HCT116 (cell line): ENCODE measurements at regions not wholly inside any gene's neighbourhood (a gene's known extent, or its start where the extent isn't known, plus 50 kb on each side); places are given as distances from the start of the nearest gene placed in this dataset.

Experiments
- ATAC-seq: fragments of 200-7000 bp; cut with Tn5 transposase; 2 replicates; pipeline ENCODE4 v1.9.1; 2020; ENCODE audit warnings: mild to moderate bottlenecking, moderate library complexity
- BruUV-seq: library from RNA; stranded (reverse); fragments of 400-500 nt; replicated peaks from 2 replicates; lab custom pipeline; 2021; lab: Mats Ljungman, UMichigan
- CTCF ChIA-PET: fragments of 300-600 bp; sonication (Branson Sonifier 250); formaldehyde crosslinking; loops from one replicate; lab custom pipeline; 2021; ENCODE audit warnings: antibody characterized with exemption; lab: Charles Lee
- POLR2A ChIA-PET: fragments of 300-600, 350-600 bp; sonication (Branson Sonifier 250); formaldehyde crosslinking; loops from one replicate; lab custom pipeline; 2021; ENCODE audit warnings: antibody characterized with exemption; lab: Charles Lee
- RAD21 ChIA-PET, 2 experiments: fragments of 300-600 bp; sonication (Branson Sonifier 250); formaldehyde crosslinking; loops; one replicate each; lab custom pipeline; 2023; ENCODE audit warnings: low total read pairs in 2 of 2; ENCODE audit not compliant: uncharacterized antibody in 2 of 2, unreplicated experiment in 2 of 2, low non-redundant PET in 1 of 2; lab: Charles Lee
- DNase-seq: peaks from one replicate; pipeline ENCODE4 v3.0.0-alpha.2; 2010; ENCODE audit warnings: low read depth, low spot score
- H2AFZ ChIP-seq: fragments of 200-600 bp; shearing (Covaris generic), sonication (generic); 2 replicates; pipeline ENCODE4 v1.6.1; 2017; ENCODE audit warnings: low read depth, mixed run types, mixed read lengths, antibody characterized with exemption, low read length; ENCODE audit not compliant: poor library complexity, severe bottlenecking
- H3K27ac ChIP-seq: 2 replicates; pipeline ENCODE4 v1.5.1; 2012; ENCODE audit warnings: low read depth, low read length
- H3K27me3 ChIP-seq: fragments of 200-600 bp; sonication (generic); 2 replicates; pipeline ENCODE4 v1.6.1; 2016; ENCODE audit warnings: mixed run types, low read length, mixed read lengths; ENCODE audit not compliant: insufficient read depth
- H3K36me3 ChIP-seq, 2 experiments: fragments of 200-500 bp in 1 of 2; fragments of 200-600 bp in 1 of 2; sonication (Bioruptor generic) in 1 of 2; sonication (generic) in 1 of 2; 2 replicates each; pipeline versions ENCODE4 v1.5.1 to v1.6.1; 2014 to 2016; ENCODE audit warnings: low read length in 2 of 2, inconsistent platforms in 1 of 2, mixed read lengths in 1 of 2, mixed run types in 1 of 2; ENCODE audit not compliant: insufficient read depth in 2 of 2, control insufficient read depth in 1 of 2
- H3K4me1 ChIP-seq, 2 experiments: fragments of 200-600 bp in 1 of 2; sonication (generic) in 1 of 2; 2 replicates each; pipeline versions ENCODE4 v1.5.1 to v1.6.1; 2012 to 2017; ENCODE audit warnings: low read length in 2 of 2, inconsistent platforms in 1 of 2, mild to moderate bottlenecking in 1 of 2, mixed read lengths in 1 of 2, mixed run types in 1 of 2, moderate library complexity in 1 of 2; ENCODE audit not compliant: insufficient read depth in 2 of 2, control insufficient read depth in 1 of 2
- H3K4me2 ChIP-seq: fragments of 200-600 bp; sonication (generic); 2 replicates; pipeline ENCODE4 v1.6.1; 2017; ENCODE audit warnings: mixed run types, low read length, mixed read lengths
- H3K4me3 ChIP-seq, 2 experiments: fragments of 200-600 bp in 1 of 2; sonication (generic) in 1 of 2; replicated peaks in 1 of 2; 2 replicates each; pipeline ENCODE4 v1.5.1; 2011 to 2016; ENCODE audit warnings: low read length in 2 of 2, control low read depth in 1 of 2, low read depth in 1 of 2, mild to moderate bottlenecking in 1 of 2, mixed read lengths in 1 of 2, mixed run types in 1 of 2
- H3K79me2 ChIP-seq: fragments of 200-600 bp; sonication (generic); 2 replicates; pipeline ENCODE4 v1.6.1; 2017; ENCODE audit warnings: mild to moderate bottlenecking, mixed run types, low read length, moderate library complexity, mixed read lengths; ENCODE audit not compliant: insufficient read depth
- H3K9ac ChIP-seq: fragments of 200-600 bp; sonication (generic); 2 replicates; pipeline ENCODE4 v1.6.1; 2016; ENCODE audit warnings: low read length, mixed read lengths
- H3K9me2 ChIP-seq: fragments of 200-600 bp; sonication (generic), shearing (Covaris generic); 2 replicates; pipeline ENCODE4 v1.6.1; 2017; ENCODE audit warnings: mixed run types, mild to moderate bottlenecking, moderate library complexity; ENCODE audit not compliant: insufficient read depth
- H3K9me3 ChIP-seq, 2 experiments: fragments of 200-500 bp in 1 of 2; fragments of 200-600 bp in 1 of 2; sonication (Bioruptor generic) in 1 of 2; sonication (generic) in 1 of 2; 2 replicates each; pipeline ENCODE4 v1.6.1; 2014 to 2017; ENCODE audit warnings: low read length in 2 of 2, mixed read lengths in 2 of 2, inconsistent platforms in 1 of 2, low read depth in 1 of 2, mild to moderate bottlenecking in 1 of 2, mixed run types in 1 of 2, moderate library complexity in 1 of 2; ENCODE audit not compliant: control insufficient read depth in 1 of 2, insufficient read depth in 1 of 2
- H4K20me1 ChIP-seq: fragments of 200-600 bp; sonication (generic), shearing (Covaris generic); 2 replicates; pipeline ENCODE4 v1.6.1; 2017; ENCODE audit warnings: mixed run types, mild to moderate bottlenecking, moderate library complexity; ENCODE audit not compliant: insufficient read depth
- CBX3 ChIP-seq: IDR thresholded peaks from 2 replicates; pipeline ENCODE4 v1.6.1; 2012; ENCODE audit warnings: low read depth
- CEBPB ChIP-seq: IDR thresholded peaks from 2 replicates; pipeline ENCODE4 v1.6.1; 2012; ENCODE audit warnings: low read depth
- EZH2 ChIP-seq: fragments of 200-600 bp; sonication (generic); IDR thresholded peaks from 2 replicates; pipeline ENCODE4 v1.6.1; 2017; ENCODE audit warnings: antibody characterized with exemption, mixed run types
- FOSL1 ChIP-seq: IDR thresholded peaks from 2 replicates; pipeline ENCODE4 v1.6.1; 2012; ENCODE audit warnings: low read depth
- POLR2AphosphoS5 ChIP-seq: IDR thresholded peaks from 2 replicates; pipeline ENCODE4 v1.6.1; 2011; ENCODE audit warnings: mild to moderate bottlenecking, low read depth, low read length, moderate library complexity
- SP1 ChIP-seq: IDR thresholded peaks from 2 replicates; pipeline ENCODE4 v1.6.1; 2012; ENCODE audit warnings: low read depth
- YY1 ChIP-seq: IDR thresholded peaks from 2 replicates; pipeline ENCODE4 v1.6.1; 2011; ENCODE audit warnings: low read length, low read depth, moderate library complexity, mild to moderate bottlenecking; ENCODE audit not compliant: insufficient replicate concordance; ENCODE audit errors: extremely low read depth
- intact Hi-C: fragments of 100-400 bp; cut with micrococcal nuclease; formaldehyde crosslinking; loops from 2 replicates; pipeline ENCODE4 v1.10.0; 2022
- TF ChIP-seq, protein P1 (sequence below): IDR thresholded peaks from 2 replicates; pipeline ENCODE4 v1.6.1; 2012; ENCODE audit warnings: low read depth
- TF ChIP-seq, protein P2 (sequence below): IDR thresholded peaks from 2 replicates; pipeline ENCODE4 v1.6.1; 2012

DNA sequence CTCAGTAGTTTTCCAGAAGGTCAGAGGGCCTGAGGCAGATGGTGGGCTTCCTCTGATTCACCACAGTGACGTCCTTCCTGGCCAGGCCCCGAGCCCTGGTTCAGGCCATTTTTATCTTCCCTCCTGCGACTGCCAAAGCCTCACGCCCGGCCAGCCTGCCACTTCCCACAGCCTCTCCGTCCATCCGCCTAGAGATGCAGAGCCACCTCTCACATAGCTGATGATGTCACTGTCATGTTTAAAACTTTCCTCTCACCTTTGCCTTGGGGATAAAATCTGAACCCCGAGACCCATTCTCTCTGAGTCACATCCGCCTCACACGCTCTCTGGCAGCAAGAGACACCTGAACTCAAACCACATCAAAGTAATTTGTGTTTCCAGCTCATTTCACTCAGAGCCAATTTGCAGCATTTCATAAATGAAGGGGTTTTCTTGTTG, 175.3 kb downstream of the QDPR start (continued):
- TF ChIP-seq, protein P1, sequence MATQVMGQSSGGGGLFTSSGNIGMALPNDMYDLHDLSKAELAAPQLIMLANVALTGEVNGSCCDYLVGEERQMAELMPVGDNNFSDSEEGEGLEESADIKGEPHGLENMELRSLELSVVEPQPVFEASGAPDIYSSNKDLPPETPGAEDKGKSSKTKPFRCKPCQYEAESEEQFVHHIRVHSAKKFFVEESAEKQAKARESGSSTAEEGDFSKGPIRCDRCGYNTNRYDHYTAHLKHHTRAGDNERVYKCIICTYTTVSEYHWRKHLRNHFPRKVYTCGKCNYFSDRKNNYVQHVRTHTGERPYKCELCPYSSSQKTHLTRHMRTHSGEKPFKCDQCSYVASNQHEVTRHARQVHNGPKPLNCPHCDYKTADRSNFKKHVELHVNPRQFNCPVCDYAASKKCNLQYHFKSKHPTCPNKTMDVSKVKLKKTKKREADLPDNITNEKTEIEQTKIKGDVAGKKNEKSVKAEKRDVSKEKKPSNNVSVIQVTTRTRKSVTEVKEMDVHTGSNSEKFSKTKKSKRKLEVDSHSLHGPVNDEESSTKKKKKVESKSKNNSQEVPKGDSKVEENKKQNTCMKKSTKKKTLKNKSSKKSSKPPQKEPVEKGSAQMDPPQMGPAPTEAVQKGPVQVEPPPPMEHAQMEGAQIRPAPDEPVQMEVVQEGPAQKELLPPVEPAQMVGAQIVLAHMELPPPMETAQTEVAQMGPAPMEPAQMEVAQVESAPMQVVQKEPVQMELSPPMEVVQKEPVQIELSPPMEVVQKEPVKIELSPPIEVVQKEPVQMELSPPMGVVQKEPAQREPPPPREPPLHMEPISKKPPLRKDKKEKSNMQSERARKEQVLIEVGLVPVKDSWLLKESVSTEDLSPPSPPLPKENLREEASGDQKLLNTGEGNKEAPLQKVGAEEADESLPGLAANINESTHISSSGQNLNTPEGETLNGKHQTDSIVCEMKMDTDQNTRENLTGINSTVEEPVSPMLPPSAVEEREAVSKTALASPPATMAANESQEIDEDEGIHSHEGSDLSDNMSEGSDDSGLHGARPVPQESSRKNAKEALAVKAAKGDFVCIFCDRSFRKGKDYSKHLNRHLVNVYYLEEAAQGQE, result no peak
- TF ChIP-seq, protein P2, sequence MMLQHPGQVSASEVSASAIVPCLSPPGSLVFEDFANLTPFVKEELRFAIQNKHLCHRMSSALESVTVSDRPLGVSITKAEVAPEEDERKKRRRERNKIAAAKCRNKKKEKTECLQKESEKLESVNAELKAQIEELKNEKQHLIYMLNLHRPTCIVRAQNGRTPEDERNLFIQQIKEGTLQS, result peak; percentile 73
- TF ChIP-seq FOSL1, result peak; percentile 95

DNA sequence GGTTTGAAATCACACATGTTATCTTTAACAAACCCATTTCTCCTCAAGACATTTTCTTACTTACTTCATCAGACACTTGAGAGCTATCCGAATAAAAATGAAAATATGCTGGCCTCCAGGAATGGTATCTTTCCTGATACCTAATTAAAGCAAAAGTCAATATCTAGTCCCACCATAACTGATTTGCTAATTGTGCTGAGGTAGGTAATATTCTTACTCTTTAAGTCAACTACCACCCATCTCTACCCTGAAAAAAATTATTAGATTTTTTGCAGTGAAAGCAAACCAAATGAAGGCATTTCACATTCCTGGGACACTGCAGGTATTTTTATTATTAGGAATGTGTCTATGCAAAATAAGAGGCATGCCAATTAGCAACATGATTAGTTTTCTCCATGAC, 175.8 kb downstream of the QDPR start:
- ChIA-PET RAD21 (no interaction called here), CTCF (interaction anchor here (1.2 to 2.2 kb wide), 3 partner anchors 11 to 112 kb away, joined by 4 to 9 read pairs (median 7); no protein-coding TSS in a partner anchor), POLR2A (no interaction called here)
- Histone ChIP-seq H3K36me3 (no peaks in the 10 kb centered on the region), H3K4me3 (peak overlapping the region in 1 of 2 experiments; percentile 15; a peak in 1 of 4 replicates), H3K27me3 (peaks cover 6% of the 10 kb centered on the region; the same call in 1 of the 2 replicates), H3K4me2 (peak overlapping the region; percentile 65), H3K27ac (no peak overlapping the region), H3K9me3 (no peaks in the 10 kb centered on the region), H3K9me2 (no peaks in the 10 kb centered on the region), H3K4me1 (peaks cover 19 to 22% of the 10 kb centered on the region in 2 experiments), H4K20me1 (no peaks in the 10 kb centered on the region), H2AFZ (peak overlapping the region; percentile 80), H3K79me2 (no peaks in the 10 kb centered on the region), H3K9ac (no peak overlapping the region)
- ATAC-seq (0 out of 2 replicates have a peak, but pooled peaks have one; percentile 2), DNase-seq (no peak)
- intact Hi-C loops, result no loop called here
- BruUV-seq, result no TSS peak
- no peak for TF ChIP-seq SP1
- TF ChIP-seq EZH2, result no peak
- no peak for TF ChIP-seq CEBPB
- TF ChIP-seq, protein P1, result no peak
- no peak for TF ChIP-seq POLR2AphosphoS5
- no peak for TF ChIP-seq CBX3
- TF ChIP-seq YY1, result no peak
- no peak for TF ChIP-seq FOSL1
